Activated T-helper 1 cell treated with anti-CD3 and anti-CD28 coated beads, Interleukin-12 subunit alpha, Interleukin-12 subunit beta, Interleukin-2, Interleukin-4 antibody, amounts not matched to agents 30 ng/mL and 10 ng/mL and 1 ng/mL, durations not matched to agents 14 hours and 24 hours and 36 hours (primary cell): ENCODE measurements at regions not wholly inside any gene's neighbourhood (a gene's known extent, or its start where the extent isn't known, plus 50 kb on each side); places are given as distances from the start of the nearest gene placed in this dataset.

ENCODE experiments used
- DNase-seq: peaks from one replicate; pipeline ENCODE4 v3.0.0; 2021; ENCODE audit warnings: low spot score
- H3K27ac Mint-ChIP-seq: one replicate; pipeline ENCODE4 v1.8.0; 2021; ENCODE audit warnings: mild to moderate bottlenecking, mixed read lengths
- H3K27me3 Mint-ChIP-seq: one replicate; pipeline ENCODE4 v1.8.0; 2022; ENCODE audit warnings: mild to moderate bottlenecking, moderate library complexity, mixed read lengths; ENCODE audit not compliant: insufficient read depth
- H3K36me3 Mint-ChIP-seq: one replicate; pipeline ENCODE4 v1.8.0; 2021; ENCODE audit warnings: low read depth, mixed read lengths
- H3K4me1 Mint-ChIP-seq: one replicate; pipeline ENCODE4 v1.8.0; 2021; ENCODE audit warnings: low read depth, mixed read lengths
- H3K4me3 Mint-ChIP-seq: one replicate; pipeline ENCODE4 v1.8.0; 2021; ENCODE audit warnings: mild to moderate bottlenecking, moderate library complexity, mixed read lengths
- H3K9me3 Mint-ChIP-seq: one replicate; pipeline ENCODE4 v1.8.0; 2021; ENCODE audit warnings: mixed read lengths
- intact Hi-C: fragments of 100-400 bp; cut with micrococcal nuclease; formaldehyde crosslinking; loops from one replicate; pipeline ENCODE4 v1.15.1; 2024

DNA sequence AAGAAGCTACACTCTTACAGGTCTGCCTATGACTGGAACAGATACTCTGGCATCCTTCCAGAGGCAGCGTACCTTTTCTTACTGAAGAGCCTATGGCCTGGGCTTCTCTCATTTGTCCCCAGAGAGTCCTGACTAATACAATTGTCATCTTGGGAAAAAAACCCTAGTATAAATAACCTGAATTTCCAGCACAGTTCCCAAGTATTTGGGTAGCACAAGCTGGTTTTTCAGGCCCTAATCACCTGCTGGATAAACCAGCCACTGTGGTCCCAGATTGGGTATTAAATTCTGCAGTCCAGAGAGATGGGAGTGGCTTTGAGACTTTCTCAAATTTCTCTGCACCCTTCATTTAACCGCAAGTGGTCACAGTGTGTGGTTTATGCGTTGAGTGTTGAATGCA, 186.8 kb upstream of the NEBL start:
- Mint-ChIP-seq H3K36me3 (no peaks in the 10 kb centered on the region), H3K27me3 (no peaks in the 10 kb centered on the region), H3K9me3 (no peaks in the 10 kb centered on the region), H3K4me3 (no peak overlapping the region), H3K27ac (no peak overlapping the region), H3K4me1 (no peaks in the 10 kb centered on the region)
- intact Hi-C loops = no loop called here
- DNase-seq = no peak

DNA sequence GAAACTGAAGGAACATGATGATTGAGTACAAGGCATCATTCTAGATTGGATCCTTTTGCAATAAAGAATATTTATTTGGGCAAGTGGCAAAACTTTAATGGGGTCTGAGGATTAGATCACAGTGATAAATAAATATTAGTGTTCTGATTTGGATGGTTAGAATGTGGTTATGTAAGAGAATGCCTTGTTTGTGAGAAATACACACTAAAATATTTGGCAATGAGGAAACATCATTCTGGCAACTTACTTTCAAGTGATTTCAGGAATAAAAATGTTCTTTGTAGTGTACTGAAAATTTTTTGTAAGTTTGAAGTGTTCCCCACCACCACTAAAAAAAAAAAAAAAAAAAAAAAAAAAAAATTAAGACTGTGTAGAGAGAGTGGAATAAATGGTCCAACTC, 185.1 kb upstream of the NEBL start:
- Mint-ChIP-seq H3K4me1 (no peaks in the 10 kb centered on the region), H3K9me3 (no peaks in the 10 kb centered on the region), H3K27me3 (no peaks in the 10 kb centered on the region), H3K36me3 (no peaks in the 10 kb centered on the region), H3K27ac (no peak overlapping the region), H3K4me3 (no peak overlapping the region)
- DNase-seq = no peak
- intact Hi-C loops = no loop called here

DNA sequence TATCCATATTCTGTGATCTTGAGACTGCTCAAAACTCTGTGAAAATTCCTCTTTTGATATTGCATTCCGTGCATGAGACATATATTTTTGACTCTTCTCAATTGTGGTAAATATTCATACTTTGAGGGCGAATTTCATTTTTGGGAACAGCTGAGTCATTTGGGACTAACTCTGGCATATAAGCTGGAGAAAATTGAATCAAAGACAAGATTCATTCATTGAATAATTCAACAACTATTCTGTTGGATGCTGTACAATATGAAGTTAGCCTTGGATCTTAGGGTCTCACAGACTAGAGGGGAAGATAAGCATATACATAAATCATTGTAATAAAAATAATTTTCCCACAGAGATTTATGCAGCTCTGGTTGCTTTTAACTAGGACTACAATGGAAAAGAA, 183.2 kb upstream of the NEBL start:
- Mint-ChIP-seq H3K4me1 (no peaks in the 10 kb centered on the region), H3K4me3 (no peak overlapping the region), H3K36me3 (no peaks in the 10 kb centered on the region), H3K9me3 (no peaks in the 10 kb centered on the region), H3K27ac (no peak overlapping the region), H3K27me3 (no peaks in the 10 kb centered on the region)
- intact Hi-C loops = no loop called here
- no peak for DNase-seq

- H3K9me3 Mint-ChIP-seq = no peaks in the 10 kb centered on the region
- H3K36me3 Mint-ChIP-seq = no peaks in the 10 kb centered on the region
- intact Hi-C loops = loop anchor here (2.0 to 5.0 kb wide), 3 partner anchors 418 to 1908 kb away; no protein-coding TSS in a partner anchor
- no peak for DNase-seq
- H3K4me1 Mint-ChIP-seq = no peaks in the 10 kb centered on the region
- H3K4me3 Mint-ChIP-seq = no peak overlapping the region
- no peaks in the 10 kb centered on the region for H3K27me3 Mint-ChIP-seq
- no peak overlapping the region for H3K27ac Mint-ChIP-seq
Measured at GRCh38 chr10:21079330-21079658, 182.2 kb upstream of the NEBL start.

- intact Hi-C loops = loop anchor here (2.0 to 5.0 kb wide), 3 partner anchors 419 to 1909 kb away; no protein-coding TSS in a partner anchor
- no peak overlapping the region for H3K4me3 Mint-ChIP-seq
- H3K36me3 Mint-ChIP-seq = no peaks in the 10 kb centered on the region
- H3K9me3 Mint-ChIP-seq = no peaks in the 10 kb centered on the region
- H3K4me1 Mint-ChIP-seq = no peaks in the 10 kb centered on the region
- H3K27ac Mint-ChIP-seq = no peak overlapping the region
- DNase-seq = no peak
- no peaks in the 10 kb centered on the region for H3K27me3 Mint-ChIP-seq
Measured at GRCh38 chr10:21078410-21079329, 181.6 kb upstream of the NEBL start.

DNA sequence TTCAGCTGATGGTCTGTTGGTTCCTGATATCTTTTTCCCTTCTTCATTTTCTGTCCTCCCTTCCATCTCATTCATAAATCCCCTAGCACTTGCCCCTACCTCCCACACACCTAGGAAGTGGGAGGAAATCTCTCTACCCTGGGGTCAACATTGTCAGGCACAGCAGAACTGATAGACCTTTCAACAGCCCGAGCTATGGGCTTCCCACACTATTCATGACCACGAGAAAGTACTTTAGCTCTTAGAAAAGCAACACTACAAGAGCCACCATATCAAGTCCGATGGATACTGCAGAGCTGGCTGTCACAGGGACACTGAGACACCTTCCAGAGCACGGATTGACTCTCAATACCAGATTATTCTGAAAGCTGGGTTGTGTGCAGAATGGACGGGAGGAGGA, 180.6 kb upstream of the NEBL start:
- no peak for DNase-seq
- Mint-ChIP-seq H3K36me3 (no peaks in the 10 kb centered on the region), H3K9me3 (no peaks in the 10 kb centered on the region), H3K27ac (no peak overlapping the region), H3K4me3 (no peak overlapping the region), H3K27me3 (no peaks in the 10 kb centered on the region), H3K4me1 (no peaks in the 10 kb centered on the region)
- intact Hi-C loops = loop anchor here (2.0 to 5.0 kb wide), 3 partner anchors 420 to 1910 kb away; no protein-coding TSS in a partner anchor

GRCh38 chr10:21076381-21076780, 179.3 kb upstream of the NEBL start:
- Mint-ChIP-seq H3K4me1 (no peaks in the 10 kb centered on the region), H3K4me3 (no peak overlapping the region), H3K9me3 (no peaks in the 10 kb centered on the region), H3K27me3 (no peaks in the 10 kb centered on the region), H3K27ac (no peak overlapping the region), H3K36me3 (no peaks in the 10 kb centered on the region)
- no peak for DNase-seq
- intact Hi-C loops = loop anchor here (5.0 kb wide), 2 partner anchors 421 to 1911 kb away; no protein-coding TSS in a partner anchor

DNA sequence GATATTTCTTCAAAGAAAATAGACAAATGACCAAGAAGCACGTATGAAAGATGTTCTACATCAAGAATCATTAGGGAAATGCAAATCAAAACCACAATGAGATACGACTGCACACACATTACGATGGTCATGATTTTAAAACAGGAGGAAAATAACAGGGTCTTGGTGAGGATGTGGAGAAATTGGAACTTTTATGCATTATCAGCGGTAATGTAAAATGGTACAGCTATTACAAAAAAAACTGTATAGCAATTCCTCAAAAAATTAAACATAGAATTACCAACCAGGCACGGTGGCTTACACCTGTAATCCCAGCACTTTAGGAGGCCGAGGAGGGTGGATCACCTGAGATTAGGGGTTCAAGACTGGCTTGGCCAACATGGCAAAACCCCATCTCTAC, 178.8 kb upstream of the NEBL start:
- no peaks in the 10 kb centered on the region for H3K9me3 Mint-ChIP-seq
- H3K4me3 Mint-ChIP-seq = no peak overlapping the region
- H3K36me3 Mint-ChIP-seq = no peaks in the 10 kb centered on the region
- H3K27ac Mint-ChIP-seq = no peak overlapping the region
- H3K4me1 Mint-ChIP-seq = no peaks in the 10 kb centered on the region
- no peak for DNase-seq
- intact Hi-C loops = loop anchor here (5.0 kb wide), 2 partner anchors 421 to 1911 kb away; no protein-coding TSS in a partner anchor
- no peaks in the 10 kb centered on the region for H3K27me3 Mint-ChIP-seq

DNA sequence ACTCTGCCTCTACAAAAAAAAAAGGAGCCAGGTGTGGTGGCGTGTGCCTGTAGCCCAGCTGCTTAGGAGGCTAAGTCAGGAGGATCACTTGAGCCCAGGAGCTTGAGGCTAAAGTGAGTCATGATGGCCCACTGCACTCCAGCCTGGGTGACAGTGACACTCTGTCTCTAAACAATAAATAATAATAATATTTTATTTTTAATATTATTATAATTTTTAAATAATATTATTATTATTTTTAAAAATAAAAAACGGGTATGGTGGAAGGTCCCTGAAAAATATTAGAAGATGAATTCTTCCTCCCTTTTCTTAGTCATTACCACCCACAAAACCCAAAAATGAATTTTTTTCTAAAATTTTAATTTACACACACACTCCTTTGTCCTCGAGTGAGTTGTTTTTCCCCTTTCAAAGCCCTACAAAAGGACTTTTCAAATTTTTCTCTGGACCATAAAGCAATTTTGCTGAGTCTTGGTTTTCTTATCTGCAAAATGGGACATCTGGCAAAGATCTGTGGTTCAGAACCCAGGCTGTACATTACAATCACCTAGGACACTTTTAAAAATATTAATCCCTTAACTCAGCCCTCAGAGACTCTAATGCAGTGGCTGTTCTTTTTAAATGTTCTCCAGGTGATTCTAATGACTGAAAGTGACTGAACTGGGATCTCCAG, 174.0 kb upstream of the NEBL start:
- Mint-ChIP-seq H3K27ac (no peak overlapping the region), H3K4me1 (no peaks in the 10 kb centered on the region), H3K4me3 (no peak overlapping the region), H3K9me3 (no peaks in the 10 kb centered on the region), H3K27me3 (no peaks in the 10 kb centered on the region), H3K36me3 (no peaks in the 10 kb centered on the region)
- intact Hi-C loops = no loop called here
- DNase-seq = no peak

DNA sequence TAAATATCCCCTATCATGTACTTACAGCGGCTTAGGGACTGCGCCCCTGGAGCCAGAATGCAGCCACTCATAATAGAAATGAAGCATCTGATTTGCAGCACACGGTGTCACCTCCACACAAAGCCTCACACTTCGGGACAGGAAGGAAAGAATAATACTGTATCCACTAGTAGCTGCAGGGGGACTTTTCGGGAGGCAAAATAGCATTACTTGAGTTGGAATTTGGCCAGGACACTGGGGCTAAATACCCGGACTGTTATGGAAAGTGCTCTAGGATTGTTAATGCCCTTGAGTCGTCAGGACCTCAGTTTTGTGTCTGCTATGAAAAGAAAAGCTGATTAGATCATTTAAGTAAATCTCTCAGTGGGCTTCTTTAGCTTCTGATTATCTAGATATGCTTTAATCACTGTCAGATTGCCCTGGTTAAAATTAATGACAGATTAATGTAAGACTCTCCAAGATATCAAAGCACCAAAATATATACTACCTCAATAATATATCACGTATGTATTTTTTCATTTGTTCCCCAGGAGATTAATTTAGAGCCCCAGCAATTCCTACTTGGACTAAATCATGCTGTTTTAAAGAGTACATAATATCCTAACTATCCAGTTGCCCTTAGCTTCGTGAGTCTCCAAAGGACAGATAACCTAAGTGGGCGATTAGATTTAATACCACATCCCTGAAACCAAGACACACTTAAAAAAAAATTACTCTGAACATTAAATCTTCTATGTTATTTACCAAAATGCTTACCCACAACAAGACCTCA, 173.0 kb upstream of the NEBL start:
- DNase-seq = no peak
- Mint-ChIP-seq H3K36me3 (no peaks in the 10 kb centered on the region), H3K27me3 (peaks cover 1% of the 10 kb centered on the region), H3K4me1 (no peaks in the 10 kb centered on the region), H3K4me3 (no peak overlapping the region), H3K27ac (no peak overlapping the region), H3K9me3 (no peaks in the 10 kb centered on the region)
- intact Hi-C loops = no loop called here

DNA sequence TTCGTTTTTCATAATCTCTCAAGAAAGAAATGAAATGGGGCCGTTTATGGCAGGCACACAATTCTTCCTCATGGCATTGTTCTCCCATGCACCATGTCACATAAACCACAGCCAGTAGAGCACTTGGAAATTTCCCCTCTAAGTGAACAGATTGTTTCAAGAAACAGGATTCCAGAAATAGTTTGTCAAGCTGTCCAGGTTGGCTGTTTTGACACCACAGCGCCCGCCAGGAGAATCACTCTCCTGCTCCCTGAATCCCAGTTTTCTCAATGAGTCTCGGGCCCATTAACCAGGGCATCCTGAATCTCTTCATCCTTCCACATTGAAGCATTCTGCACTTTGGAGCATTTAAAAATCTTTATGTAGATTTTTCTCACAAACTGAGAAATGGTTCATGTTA, 172.2 kb upstream of the NEBL start:
- no peak overlapping the region for H3K4me3 Mint-ChIP-seq
- intact Hi-C loops = no loop called here
- no peaks in the 10 kb centered on the region for H3K4me1 Mint-ChIP-seq
- H3K9me3 Mint-ChIP-seq = no peaks in the 10 kb centered on the region
- DNase-seq = no peak
- no peaks in the 10 kb centered on the region for H3K36me3 Mint-ChIP-seq
- H3K27ac Mint-ChIP-seq = no peak overlapping the region
- peaks cover 3% of the 10 kb centered on the region for H3K27me3 Mint-ChIP-seq

DNA sequence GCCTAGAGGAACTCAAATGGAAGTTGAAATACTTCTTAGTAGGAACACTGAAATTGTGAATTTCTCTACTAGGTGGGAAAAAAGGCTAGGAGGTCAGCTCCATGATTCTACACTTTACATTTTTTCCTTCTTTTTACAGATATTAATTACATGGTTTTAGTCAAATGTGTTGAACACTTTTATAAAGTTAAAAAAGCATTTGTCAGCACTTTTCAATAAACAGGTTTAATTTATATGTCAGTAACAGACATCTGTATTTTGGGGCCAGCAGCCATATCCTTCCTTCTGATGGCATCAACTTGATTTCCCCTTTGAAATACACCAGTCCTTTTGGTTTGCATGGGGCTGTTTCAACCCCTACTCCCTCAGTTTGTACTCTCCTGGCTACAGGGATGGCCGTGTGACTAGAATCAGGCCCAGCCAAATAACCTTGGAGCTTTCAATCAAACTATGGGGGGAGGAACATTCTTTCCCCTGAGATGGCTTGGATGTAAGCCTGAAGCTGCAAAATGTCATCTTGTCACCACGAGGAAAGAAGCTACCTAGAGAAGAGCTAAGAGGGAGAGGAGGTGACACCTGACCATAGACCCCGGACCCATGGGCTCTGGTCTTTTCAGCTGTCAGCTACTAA, 171.0 kb upstream of the NEBL start:
- intact Hi-C loops = no loop called here

More for the DNA sequence above, 171.0 kb upstream of the NEBL start:
- no peaks in the 10 kb centered on the region for H3K36me3 Mint-ChIP-seq
- peaks cover 3% of the 10 kb centered on the region for H3K27me3 Mint-ChIP-seq
- H3K9me3 Mint-ChIP-seq = no peaks in the 10 kb centered on the region
- no peak overlapping the region for H3K4me3 Mint-ChIP-seq
- no peaks in the 10 kb centered on the region for H3K4me1 Mint-ChIP-seq
- H3K27ac Mint-ChIP-seq = no peak overlapping the region
- DNase-seq = no peak
